Progenitor cell of endocrine pancreas (in vitro differentiated cells): ENCODE measurements at regions not wholly inside any gene's neighbourhood (a gene's known extent, or its start where the extent isn't known, plus 50 kb on each side); places are given as distances from the start of the nearest gene placed in this dataset.

Experiments used
- DNase-seq: peaks from one replicate; pipeline ENCODE4 v3.0.0; 2021; ENCODE audit warnings: low spot score; ENCODE audit not compliant: unreplicated experiment
- H3K27ac Mint-ChIP-seq: 2 replicates; pipeline ENCODE4 v1.8.0; 2021; ENCODE audit warnings: mild to moderate bottlenecking, moderate library complexity, mixed read lengths
- H3K27me3 Mint-ChIP-seq: 2 replicates; pipeline ENCODE4 v1.8.0; 2021; ENCODE audit warnings: mixed read lengths
- H3K36me3 Mint-ChIP-seq: 2 replicates; pipeline ENCODE4 v1.8.0; 2022; ENCODE audit warnings: mixed read lengths; ENCODE audit not compliant: insufficient read depth
- H3K4me1 Mint-ChIP-seq: 2 replicates; pipeline ENCODE4 v1.8.0; 2021; ENCODE audit warnings: low read depth, mixed read lengths
- H3K4me3 Mint-ChIP-seq: 2 replicates; pipeline ENCODE4 v1.8.0; 2021; ENCODE audit warnings: low read depth, mild to moderate bottlenecking, moderate library complexity, mixed read lengths
- H3K9me3 Mint-ChIP-seq: 2 replicates; pipeline ENCODE4 v1.8.0; 2021; ENCODE audit warnings: low read depth, mixed read lengths
- TF ChIP-seq, protein P1 (sequence below): fragments of 200-600 bp; sonication (generic); IDR thresholded peaks from one replicate; pipeline ENCODE4 v1.5.0; 2021; ENCODE audit warnings: antibody characterized with exemption, mild to moderate bottlenecking; ENCODE audit not compliant: unreplicated experiment

DNA sequence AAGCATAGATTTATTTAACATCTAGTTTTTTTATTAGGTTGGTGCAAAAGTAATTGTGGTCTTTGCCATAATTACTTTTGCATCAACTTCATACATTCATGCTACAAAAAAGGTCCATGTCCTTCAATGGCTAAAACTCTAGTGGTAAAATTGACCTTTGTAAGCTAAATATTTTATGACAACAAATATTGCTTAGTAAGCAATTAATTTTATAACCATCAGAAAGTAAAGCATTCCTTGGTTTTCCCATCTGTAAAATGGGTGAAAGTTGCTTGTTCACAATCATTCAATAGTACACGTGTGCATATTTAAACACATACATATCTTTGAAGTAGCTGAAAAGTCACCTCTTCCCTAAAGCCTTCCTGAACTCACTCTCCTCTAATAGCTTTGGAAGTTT lies 789.6 kb downstream of the CDH8 start:
- no peaks in the 10 kb centered on the region for H3K27me3 Mint-ChIP-seq
- H3K9me3 Mint-ChIP-seq: peaks cover 15% of the 10 kb centered on the region
- no peak overlapping the region for H3K27ac Mint-ChIP-seq
- TF ChIP-seq, protein P1, sequence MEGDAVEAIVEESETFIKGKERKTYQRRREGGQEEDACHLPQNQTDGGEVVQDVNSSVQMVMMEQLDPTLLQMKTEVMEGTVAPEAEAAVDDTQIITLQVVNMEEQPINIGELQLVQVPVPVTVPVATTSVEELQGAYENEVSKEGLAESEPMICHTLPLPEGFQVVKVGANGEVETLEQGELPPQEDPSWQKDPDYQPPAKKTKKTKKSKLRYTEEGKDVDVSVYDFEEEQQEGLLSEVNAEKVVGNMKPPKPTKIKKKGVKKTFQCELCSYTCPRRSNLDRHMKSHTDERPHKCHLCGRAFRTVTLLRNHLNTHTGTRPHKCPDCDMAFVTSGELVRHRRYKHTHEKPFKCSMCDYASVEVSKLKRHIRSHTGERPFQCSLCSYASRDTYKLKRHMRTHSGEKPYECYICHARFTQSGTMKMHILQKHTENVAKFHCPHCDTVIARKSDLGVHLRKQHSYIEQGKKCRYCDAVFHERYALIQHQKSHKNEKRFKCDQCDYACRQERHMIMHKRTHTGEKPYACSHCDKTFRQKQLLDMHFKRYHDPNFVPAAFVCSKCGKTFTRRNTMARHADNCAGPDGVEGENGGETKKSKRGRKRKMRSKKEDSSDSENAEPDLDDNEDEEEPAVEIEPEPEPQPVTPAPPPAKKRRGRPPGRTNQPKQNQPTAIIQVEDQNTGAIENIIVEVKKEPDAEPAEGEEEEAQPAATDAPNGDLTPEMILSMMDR: no peak
- H3K4me1 Mint-ChIP-seq: no peaks in the 10 kb centered on the region
- H3K36me3 Mint-ChIP-seq: no peaks in the 10 kb centered on the region
- DNase-seq: no peak
- no peak overlapping the region for H3K4me3 Mint-ChIP-seq

- no peak for DNase-seq
- TF ChIP-seq, protein P1: no peak
- no peaks in the 10 kb centered on the region for H3K36me3 Mint-ChIP-seq
- no peak overlapping the region for H3K27ac Mint-ChIP-seq
- no peaks in the 10 kb centered on the region for H3K4me1 Mint-ChIP-seq
- no peaks in the 10 kb centered on the region for H3K27me3 Mint-ChIP-seq
- H3K9me3 Mint-ChIP-seq: peaks cover 15% of the 10 kb centered on the region
- H3K4me3 Mint-ChIP-seq: no peak overlapping the region
These were observed 792.3 kb downstream of the CDH8 start for GRCh38 chr16:61243954-61244353.

GRCh38 chr16:61237884-61238485 lies 798.3 kb downstream of the CDH8 start:
- no peak overlapping the region for H3K27ac Mint-ChIP-seq

DNA sequence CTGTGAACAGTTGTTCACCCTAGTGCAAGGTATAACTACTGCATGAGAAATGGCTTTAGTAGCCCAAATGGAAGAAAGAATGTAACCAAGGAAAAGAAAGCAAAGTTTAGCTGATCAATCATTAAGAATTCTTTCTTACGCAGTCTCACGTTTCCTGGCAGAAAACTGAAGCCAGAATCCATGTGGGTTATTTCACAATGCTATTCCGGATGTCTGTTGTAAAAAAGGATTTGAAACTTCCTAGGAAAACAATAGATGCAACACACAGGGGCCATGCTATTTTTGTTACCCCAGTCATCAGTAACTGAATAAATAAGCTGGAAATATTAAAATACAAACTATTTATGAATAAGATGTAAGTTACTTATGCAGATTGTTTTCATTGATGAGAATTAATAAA lies 802.5 kb downstream of the CDH8 start:
- Mint-ChIP-seq H3K4me1 (no peaks in the 10 kb centered on the region), H3K4me3 (no peak overlapping the region), H3K36me3 (no peaks in the 10 kb centered on the region), H3K27me3 (peaks cover 2% of the 10 kb centered on the region), H3K27ac (no peak overlapping the region), H3K9me3 (no peaks in the 10 kb centered on the region)
- no peak for DNase-seq
- TF ChIP-seq, protein P1: no peak

More at GRCh38 chr16:61237884-61238485, 798.3 kb downstream of the CDH8 start:
- H3K9me3 Mint-ChIP-seq: no peaks in the 10 kb centered on the region
- no peaks in the 10 kb centered on the region for H3K4me1 Mint-ChIP-seq
- no peaks in the 10 kb centered on the region for H3K27me3 Mint-ChIP-seq
- H3K4me3 Mint-ChIP-seq: no peak overlapping the region
- H3K36me3 Mint-ChIP-seq: no peaks in the 10 kb centered on the region
- no peak for DNase-seq
- TF ChIP-seq, protein P1: no peak

- H3K4me3 Mint-ChIP-seq: no peak overlapping the region
- no peaks in the 10 kb centered on the region for H3K36me3 Mint-ChIP-seq
- peaks cover 2% of the 10 kb centered on the region for H3K27me3 Mint-ChIP-seq
- H3K9me3 Mint-ChIP-seq: no peaks in the 10 kb centered on the region
- no peak overlapping the region for H3K27ac Mint-ChIP-seq
- TF ChIP-seq, protein P1: no peak
- DNase-seq: no peak
- H3K4me1 Mint-ChIP-seq: no peaks in the 10 kb centered on the region
These were observed 807.9 kb downstream of the CDH8 start for GRCh38 chr16:61228371-61228770.
